ENCODE measurements at regions not wholly inside any gene's neighbourhood (a gene's known extent, or its start where the extent isn't known, plus 50 kb on each side); places are given as distances from the start of the nearest gene placed in this dataset.

DNA sequence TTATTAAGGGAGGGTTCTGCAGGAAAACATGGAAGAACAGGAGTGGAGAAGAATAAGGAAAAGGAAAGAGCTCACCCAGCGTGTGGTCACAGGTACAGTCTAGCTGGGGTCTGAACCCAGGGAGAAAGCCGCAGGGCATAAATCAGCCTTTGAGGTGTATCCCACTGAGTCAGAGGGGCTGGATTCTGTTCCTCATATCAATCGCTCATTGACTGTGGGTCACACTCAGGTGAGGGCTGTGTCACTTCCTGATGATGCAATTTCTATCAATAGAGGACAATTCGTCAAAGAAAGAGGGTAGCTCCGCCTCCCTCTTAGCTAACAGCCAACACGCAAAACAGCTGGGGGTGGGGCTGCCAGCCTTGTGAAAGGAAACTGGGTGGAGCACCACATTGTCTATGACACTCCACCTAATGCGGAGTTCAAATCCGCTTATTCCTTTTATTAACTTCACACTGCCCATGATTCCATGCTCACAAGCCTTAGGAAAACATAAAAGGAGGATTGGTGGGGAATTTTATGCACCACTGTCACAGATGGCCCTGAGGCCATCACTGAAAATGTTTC is 176.2 kb downstream of the ICE1 start:
- TF ChIP-seq, protein P1, sequence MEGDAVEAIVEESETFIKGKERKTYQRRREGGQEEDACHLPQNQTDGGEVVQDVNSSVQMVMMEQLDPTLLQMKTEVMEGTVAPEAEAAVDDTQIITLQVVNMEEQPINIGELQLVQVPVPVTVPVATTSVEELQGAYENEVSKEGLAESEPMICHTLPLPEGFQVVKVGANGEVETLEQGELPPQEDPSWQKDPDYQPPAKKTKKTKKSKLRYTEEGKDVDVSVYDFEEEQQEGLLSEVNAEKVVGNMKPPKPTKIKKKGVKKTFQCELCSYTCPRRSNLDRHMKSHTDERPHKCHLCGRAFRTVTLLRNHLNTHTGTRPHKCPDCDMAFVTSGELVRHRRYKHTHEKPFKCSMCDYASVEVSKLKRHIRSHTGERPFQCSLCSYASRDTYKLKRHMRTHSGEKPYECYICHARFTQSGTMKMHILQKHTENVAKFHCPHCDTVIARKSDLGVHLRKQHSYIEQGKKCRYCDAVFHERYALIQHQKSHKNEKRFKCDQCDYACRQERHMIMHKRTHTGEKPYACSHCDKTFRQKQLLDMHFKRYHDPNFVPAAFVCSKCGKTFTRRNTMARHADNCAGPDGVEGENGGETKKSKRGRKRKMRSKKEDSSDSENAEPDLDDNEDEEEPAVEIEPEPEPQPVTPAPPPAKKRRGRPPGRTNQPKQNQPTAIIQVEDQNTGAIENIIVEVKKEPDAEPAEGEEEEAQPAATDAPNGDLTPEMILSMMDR (IDR thresholded peaks at IDR 0.05; ENCODE audit: insufficient read depth, low read length, poor library complexity, severe bottlenecking) = no peak
- Histone ChIP-seq H3K27me3 (replicated peaks; ENCODE audit: control insufficient read depth, insufficient read depth, low read length) (no peaks in the 10 kb centered on the region), H3K36me3 (ENCODE audit: control insufficient read depth, insufficient read depth, low read length) (no peaks in the 10 kb centered on the region), H3K4me3 (replicated peaks; ENCODE audit: low read depth, low read length) (no peak overlapping the region)
- DNase-seq (ENCODE audit: extremely low read depth, insufficient read length) = no peak

DNA sequence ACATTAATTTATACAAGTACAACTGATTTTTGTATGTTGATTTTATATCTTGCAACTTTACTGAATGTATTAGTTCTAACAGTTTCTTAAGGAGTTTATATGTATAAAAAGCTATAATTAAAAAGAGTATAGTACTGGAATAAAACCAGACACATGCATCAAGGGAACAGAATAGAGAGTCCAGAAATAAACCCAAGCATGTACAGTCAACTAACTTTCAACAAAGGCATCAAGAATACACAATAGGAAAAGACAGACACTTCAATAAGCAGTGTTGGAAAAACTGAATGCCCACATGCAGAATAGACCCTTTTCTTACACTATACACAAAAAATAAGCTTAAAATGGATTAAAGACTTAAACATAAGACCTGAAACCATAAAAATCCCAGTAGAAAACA is 170.9 kb downstream of the ICE1 start:
- no peak for DNase-seq (ENCODE audit: extremely low read depth, insufficient read length)
- Histone ChIP-seq H3K27me3 (replicated peaks; ENCODE audit: control insufficient read depth, insufficient read depth, low read length) (no peaks in the 10 kb centered on the region), H3K36me3 (ENCODE audit: control insufficient read depth, insufficient read depth, low read length) (no peaks in the 10 kb centered on the region), H3K4me3 (replicated peaks; ENCODE audit: low read depth, low read length) (no peak overlapping the region)
- TF ChIP-seq, protein P1 (IDR thresholded peaks at IDR 0.05; ENCODE audit: insufficient read depth, low read length, poor library complexity, severe bottlenecking) = no peak

DNA sequence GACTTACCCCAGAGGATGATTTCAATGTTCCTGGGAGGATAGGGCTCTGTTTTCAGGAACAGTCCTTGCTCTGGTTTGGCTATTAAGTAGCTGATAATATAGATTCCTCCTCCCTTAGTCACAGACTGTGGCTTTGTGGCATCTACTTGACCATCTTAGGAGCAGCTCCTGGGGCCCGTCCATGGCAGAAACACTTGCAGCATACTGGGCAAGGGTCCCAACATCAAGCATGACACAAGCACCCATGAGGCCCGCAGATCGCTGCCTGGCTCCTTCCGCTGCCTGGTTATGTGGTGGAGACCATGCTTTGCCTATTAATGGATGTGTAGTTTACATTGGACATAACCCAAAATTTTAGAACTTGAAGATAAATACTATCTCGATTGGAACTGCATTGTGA is 170.1 kb downstream of the ICE1 start:
- DNase-seq (ENCODE audit: extremely low read depth, insufficient read length) = no peak
- Histone ChIP-seq H3K36me3 (ENCODE audit: control insufficient read depth, insufficient read depth, low read length) (no peaks in the 10 kb centered on the region), H3K27me3 (replicated peaks; ENCODE audit: control insufficient read depth, insufficient read depth, low read length) (no peaks in the 10 kb centered on the region), H3K4me3 (replicated peaks; ENCODE audit: low read depth, low read length) (no peak overlapping the region)
- TF ChIP-seq, protein P1 (IDR thresholded peaks at IDR 0.05; ENCODE audit: insufficient read depth, low read length, poor library complexity, severe bottlenecking) = no peak

DNA sequence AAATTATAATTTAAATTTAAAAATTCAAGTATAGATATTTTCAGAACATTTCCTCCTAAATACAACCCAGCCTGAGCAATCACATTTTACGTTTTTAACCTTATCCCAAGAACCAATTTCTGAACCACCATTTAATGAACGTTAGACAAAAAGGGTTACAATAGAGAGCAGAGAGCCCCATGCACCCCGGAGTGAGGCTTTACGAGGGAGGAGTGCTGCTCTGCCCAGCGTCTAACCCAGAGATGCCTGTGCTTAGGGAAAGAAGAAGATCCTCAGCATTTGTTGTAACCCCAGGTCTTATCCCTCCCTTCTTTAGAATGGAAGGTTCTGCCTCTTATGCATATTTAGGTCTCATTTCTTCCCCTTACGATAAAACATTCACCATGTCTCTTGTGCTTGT is 169.1 kb downstream of the ICE1 start:
- TF ChIP-seq, protein P1 (IDR thresholded peaks at IDR 0.05; ENCODE audit: insufficient read depth, low read length, poor library complexity, severe bottlenecking) = no peak
- Histone ChIP-seq H3K4me3 (replicated peaks; ENCODE audit: low read depth, low read length) (no peak overlapping the region), H3K36me3 (ENCODE audit: control insufficient read depth, insufficient read depth, low read length) (no peaks in the 10 kb centered on the region), H3K27me3 (replicated peaks; ENCODE audit: control insufficient read depth, insufficient read depth, low read length) (no peaks in the 10 kb centered on the region)
- no peak for DNase-seq (ENCODE audit: extremely low read depth, insufficient read length)

DNA sequence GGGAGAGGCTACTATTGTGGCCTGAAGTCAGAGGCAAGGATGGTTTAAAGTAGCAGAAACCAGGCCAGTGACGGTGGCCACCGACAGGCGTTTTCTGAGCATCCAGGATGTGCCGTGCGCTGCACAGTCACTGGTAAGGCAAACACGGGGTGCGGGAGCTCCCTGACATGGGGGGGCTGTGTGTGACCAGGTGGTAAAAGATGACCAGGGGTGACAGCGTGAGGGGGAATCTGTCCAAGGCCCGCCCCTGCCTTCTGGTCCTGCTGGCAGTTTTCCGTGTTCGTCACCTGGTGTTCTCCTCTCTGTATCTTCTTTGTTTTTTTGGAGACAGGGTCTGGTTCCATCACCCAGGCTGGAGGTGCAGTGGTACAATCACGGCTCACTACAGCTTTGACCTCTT is 167.4 kb downstream of the ICE1 start:
- DNase-seq (ENCODE audit: extremely low read depth, insufficient read length) = no peak
- no peak overlapping the region for H3K4me3 ChIP-seq (replicated peaks; ENCODE audit: low read depth, low read length)
- TF ChIP-seq, protein P1 (IDR thresholded peaks at IDR 0.05; ENCODE audit: insufficient read depth, low read length, poor library complexity, severe bottlenecking) = no peak
- H3K27me3 ChIP-seq (replicated peaks; ENCODE audit: control insufficient read depth, insufficient read depth, low read length) = no peaks in the 10 kb centered on the region
- H3K36me3 ChIP-seq (ENCODE audit: control insufficient read depth, insufficient read depth, low read length) = no peaks in the 10 kb centered on the region
